GM18499 (cell line): ENCODE measurements at regions not wholly inside any gene's neighbourhood (a gene's known extent, or its start where the extent isn't known, plus 50 kb on each side); places are given as distances from the start of the nearest gene placed in this dataset.
"Not testable (repeated sequence)": the region's sequence is repeated elsewhere in the genome, so short reads cannot be mapped to it uniquely, and the experiment has no call there.

ENCODE experiments used
- ATAC-seq: cut with Tn5 transposase; IDR thresholded peaks from one replicate; pipeline ENCODE4 v1.9.1; 2021; ENCODE audit warnings: moderate number of reproducible peaks; ENCODE audit not compliant: insufficient read depth, unreplicated experiment

DNA sequence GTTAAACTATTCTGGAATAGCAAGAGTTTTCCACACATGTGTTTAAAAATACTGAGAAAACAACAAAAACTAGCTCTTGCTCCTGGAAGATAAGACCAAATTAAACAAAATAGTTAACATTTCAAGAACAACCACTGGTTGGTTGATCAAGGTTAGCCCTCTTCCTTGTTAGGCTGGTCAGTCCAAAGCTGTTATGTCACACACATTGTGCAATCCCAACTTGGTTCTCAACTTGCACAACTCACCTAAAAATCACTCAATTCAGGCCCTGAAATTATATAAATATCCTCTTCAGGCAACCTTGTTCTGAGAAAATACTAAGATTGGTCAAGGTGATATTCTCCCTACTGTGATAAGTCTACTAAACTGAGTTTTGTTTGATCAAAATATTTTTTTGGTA is 169.7 kb upstream of the LRP1B start:
- ATAC-seq = no peak

DNA sequence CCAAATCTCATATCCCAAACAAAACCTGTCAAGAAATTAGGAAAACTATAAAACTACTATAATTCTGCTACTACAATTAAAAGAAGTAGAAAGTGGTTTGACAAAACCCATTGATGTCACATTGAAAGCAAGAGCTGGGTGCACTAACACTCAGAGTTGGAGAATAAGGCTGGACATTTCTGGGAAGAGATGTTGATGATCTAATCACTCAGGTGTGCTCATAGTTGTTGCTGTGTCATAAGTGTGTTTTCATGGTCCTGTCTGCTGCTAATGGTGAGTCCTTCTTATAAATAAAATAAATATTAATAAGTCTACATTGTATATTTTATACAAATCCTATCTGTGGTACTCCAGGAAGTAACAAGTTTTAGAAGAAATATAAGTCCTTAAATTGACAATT is 168.2 kb upstream of the LRP1B start:
- ATAC-seq = no peak

DNA sequence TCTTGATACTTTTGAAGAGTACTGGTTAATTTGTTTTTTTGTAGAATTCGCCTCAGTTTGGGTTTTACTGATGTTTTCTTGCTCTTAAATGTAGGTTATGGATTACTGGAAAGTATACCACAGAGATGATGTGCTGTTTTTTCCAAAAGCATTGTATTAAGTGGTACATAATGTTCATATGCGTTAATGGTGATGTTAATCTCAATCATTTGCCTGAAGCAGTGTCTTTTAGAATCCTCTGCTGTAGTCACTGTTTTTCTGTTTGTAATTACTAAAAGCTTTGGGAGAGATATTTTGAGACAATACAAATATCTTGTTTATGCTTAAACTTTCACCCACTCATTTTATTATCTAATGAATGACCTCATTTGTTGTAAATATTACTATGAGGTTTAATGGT is 163.4 kb upstream of the LRP1B start:
- no peak for ATAC-seq

DNA sequence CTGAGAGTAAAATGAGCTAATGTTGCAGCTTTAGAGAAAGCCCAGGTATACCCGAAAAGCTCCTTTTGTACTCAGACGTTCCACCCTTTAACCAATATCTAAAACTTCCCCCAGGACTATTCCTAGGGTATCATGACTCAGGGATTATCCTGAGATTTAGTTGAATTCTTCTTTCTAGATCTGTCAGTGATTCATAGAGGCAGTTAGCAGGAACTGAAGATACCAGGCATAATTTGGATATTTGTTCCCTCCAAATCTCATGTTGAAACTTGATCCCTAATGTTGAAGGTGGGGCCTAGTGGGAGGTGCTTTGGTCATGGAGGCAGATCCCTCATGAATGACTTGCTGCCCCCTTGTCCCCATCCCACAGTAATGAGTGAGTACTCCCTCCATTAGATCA is 161.2 kb upstream of the LRP1B start:
- no peak for ATAC-seq

DNA sequence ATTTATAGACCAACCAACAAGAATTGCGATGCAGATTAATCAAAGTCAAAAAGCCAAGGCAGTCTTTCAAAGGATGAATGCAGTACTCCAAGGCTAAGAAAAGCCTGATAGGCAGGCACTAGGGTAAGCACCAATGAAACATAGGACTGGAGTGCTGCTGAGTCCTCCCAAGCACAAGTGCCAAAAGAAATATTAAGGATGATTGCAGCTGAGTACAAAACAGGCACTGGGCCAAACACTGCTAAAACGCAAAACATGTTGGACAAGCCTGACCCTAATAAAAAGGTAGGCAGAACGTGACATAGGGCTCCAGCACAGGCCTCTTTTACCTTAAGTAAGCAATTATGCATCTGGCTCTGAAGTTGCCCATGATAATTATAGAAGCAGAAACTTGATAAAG is 160.1 kb upstream of the LRP1B start:
- ATAC-seq = no peak

DNA sequence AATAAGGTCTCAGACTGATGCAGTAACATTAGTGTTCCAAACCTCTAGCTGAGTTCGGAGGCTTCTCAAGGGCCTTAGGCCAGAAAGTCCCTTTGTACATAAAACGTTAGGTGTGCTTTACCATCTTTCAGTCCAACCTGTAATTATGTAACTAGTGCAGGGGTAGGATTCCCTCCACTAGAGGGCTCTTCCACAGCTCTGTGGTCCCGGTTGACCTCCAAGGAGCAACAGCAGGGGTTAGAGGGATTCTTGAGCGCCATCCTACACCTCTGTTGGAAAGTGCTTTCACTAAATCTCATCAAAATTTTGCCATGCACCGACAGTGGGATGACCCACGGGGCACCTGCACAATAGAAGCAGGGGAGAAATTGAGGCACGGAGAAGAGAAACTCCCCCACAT is 155.8 kb upstream of the LRP1B start:
- ATAC-seq = no peak

DNA sequence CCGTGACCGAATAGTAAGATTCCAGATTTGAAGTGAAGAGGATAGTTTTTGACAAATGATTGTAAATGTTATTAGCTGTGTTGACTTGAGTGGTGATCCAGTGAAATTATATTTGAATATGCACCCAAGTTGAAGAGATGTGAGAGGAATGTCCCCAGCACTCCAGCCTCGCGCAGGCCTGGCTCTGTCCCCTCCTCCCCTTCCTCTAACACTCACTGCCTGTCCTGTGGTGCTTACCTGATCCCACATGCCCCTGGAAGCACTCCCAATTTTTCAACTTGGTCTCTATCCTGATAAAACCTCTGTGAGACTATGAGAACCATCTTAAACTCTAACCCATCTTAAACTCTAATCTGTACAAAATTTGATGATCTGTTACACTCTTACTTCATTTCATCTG is 154.7 kb upstream of the LRP1B start:
- ATAC-seq = no peak

DNA sequence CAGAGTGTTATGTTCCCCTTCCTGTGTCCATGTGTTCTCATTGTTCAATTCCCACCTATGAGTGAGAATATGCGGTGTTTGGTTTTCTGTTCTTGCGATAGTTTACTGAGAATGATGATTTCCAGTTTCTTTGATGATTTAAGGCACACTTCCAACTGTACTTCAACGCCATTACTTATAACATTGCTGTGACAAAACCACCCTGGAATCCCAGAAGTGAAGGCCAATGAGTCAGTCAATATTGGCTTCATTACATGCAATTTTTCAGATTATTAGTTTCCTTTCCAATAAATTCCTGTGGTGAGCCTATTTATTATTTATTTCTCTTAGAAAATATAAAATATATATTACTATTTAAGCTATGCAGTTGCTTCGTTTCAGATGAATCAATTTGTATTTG is 153.5 kb upstream of the LRP1B start:
- ATAC-seq = not testable (repeated sequence)

DNA sequence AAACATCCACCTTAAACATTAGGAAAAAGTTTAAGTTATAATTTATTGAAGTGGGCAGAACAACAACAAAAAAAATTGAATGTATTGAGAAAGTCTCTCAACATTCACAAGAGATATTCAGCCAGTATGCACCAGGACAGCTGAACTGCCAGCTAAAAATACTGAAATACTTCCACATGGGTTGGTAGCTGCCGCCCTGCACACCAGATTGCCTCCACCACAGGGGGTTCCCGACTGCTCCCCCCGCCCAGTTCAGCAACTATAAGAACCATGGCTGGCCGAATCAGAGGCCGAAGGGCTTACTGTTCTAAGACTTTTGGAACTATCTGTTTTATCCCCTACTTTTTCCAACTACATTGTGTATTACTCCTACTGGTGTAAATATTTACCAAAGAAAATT is 150.0 kb upstream of the LRP1B start:
- no peak for ATAC-seq

DNA sequence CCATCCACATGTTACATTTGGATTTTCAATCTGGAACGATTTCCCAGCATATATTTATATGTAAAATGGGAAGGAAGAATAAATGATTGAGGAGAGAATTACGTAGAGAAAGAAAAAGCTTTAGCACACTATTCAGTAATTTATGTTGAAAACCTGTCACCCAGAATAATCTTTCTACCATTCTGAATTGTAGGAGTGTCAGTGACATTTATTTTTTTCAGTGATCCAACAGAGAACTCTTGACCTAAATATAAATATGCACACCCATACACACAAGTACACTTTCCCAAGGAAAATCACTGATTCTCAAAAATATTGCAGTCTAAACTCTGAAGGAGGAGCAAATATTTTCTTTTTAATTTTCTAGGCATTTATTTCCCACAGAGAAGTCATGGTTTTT is 140.2 kb upstream of the LRP1B start:
- no peak for ATAC-seq

DNA sequence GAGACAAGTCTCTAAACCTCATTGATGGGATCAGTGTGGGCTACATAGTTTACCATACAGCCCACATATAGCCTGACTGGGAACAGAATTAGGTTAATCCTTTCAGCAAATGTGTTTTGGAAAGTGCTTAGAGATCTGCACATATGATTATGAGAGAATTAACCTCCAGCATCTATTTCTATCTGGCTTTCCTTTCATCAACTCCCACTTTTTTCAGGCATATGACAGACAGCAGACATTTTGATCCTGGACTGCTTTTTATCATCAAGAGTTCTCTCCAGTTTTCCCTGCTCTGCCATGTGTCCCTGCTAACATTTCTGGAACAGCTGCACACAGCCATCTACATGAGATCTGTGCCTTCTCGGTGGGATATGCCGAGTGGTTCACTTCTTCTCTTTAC is 139.5 kb upstream of the LRP1B start:
- no peak for ATAC-seq

DNA sequence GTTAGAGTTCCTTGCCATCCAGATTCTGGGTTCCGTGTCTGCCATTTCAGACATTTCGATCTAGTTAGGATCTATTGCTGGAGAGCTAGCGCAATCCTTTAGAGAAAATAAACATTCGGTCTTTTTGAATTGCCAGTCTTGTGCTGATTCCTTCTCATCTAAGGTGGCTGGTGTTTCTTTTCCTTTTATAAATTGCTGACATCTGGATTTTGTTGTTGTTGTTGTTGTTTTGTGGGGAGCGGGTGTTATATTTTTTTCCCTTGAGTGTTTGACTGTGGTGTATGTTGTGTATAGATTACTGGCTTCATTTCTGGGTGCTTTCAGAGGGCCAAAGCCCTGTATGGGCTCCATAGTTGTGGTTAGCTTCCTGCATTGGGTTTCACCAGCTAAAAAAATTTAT is 128.5 kb upstream of the LRP1B start:
- no peak for ATAC-seq

DNA sequence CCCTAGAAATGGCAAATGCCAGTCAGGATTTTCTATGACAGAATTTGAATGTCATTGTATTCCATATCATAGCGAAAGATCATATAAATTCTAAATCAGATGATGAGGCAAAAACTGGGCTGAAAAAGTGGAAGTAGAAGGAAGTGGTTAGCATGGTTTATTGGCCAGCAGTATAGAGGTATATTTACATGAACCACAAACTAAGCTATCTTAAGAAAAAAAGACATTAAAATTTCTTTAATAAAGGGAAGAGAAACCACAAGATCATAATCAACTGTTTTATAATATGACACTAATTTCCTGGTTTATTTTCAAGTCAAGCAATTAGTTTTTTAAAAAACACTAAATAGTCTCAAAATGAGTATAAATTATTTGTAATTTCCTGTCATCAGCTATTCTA is 123.2 kb upstream of the LRP1B start:
- no peak for ATAC-seq

DNA sequence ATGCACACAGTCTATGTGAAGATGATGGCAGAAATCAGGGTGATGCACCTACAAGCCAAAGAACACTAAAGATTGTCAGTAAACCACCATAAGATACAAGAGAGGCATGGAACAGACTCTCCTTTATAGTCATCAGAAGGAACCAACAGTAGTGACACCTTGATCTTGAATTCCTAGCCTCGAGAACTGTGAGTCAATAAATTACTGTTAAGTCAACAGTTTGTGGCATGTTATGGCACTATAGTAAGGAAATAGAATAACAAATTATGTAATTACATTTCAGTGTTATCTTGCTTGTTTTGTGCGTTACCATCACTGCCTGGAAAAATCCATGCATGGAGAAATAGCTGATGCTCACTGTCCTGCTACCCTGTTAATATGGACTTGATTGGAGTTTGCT is 110.2 kb upstream of the LRP1B start:
- no peak for ATAC-seq

DNA sequence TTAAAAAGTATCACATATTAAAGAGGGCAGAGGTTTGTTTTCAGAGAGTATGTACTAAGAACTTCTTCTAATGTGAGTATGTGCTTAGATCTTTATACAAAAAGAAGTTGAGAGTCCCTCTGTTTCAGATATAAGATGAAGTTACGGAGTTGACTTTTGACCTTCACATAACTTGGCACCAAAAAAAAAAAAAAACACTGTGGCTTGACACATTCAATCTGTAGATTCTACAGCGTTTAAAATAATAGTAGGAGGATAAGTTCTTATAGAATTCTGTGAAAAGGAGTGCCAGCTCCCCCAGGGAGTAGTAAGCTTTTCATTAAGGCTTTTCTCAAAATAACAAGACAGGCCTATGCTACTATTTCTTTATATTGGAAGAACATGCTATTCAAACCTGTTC is 105.4 kb upstream of the LRP1B start:
- no peak for ATAC-seq

DNA sequence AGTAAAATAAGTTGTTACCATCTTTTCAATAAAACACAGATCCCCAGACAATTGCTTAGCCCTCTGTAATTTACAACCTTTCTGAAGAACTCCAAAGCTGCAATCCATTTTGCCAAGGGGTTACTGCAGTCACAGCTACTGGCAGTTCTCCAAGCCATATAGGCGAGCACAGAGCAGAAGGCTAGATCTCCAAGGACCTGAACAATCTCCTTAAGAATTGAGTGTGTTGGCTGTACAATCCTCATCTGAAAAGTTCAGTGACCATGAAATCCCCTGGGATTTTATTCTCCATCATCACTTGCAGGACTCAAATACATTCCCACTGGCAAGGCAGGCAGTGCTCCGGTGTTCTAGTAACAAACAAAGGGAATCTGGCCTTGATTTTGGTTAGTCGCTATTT is 103.9 kb upstream of the LRP1B start:
- ATAC-seq = no peak

DNA sequence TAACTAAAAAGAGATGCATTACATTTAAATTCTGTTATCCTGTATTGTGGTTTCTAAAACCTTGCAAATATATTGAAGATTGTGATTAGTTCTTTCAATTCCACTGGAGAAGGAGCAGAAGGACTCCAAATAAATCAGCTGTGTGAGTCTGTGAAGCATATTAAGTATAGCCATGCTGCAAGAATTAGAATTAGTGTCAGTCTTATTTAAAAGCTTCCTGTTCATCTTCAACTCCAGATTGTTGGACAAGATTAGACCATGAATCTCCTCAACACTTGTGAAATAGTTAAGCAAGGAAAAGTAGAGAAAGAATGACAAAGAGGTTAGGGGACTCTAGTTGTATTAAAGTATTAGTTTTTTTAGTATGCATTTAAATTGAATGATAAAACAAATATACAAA is 92.5 kb upstream of the LRP1B start:
- ATAC-seq = no peak

DNA sequence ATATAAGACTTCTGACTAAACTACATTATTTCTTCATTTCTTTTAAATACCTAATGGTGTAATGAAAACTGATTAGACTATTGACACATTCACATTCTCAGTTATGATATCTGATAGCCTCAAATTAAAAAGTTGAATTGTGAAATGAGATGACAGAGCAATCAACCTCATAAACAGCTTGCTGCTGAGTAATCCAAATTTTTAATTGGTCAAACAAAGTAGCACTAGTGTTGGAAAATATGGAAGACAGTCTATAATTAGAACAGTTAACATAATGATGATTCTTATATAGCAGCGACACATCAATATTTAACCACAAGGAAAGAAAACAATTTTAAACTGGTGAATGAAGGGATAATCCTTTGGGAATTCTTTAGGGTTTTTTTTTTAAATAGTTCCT is 91.9 kb upstream of the LRP1B start:
- ATAC-seq = no peak

DNA sequence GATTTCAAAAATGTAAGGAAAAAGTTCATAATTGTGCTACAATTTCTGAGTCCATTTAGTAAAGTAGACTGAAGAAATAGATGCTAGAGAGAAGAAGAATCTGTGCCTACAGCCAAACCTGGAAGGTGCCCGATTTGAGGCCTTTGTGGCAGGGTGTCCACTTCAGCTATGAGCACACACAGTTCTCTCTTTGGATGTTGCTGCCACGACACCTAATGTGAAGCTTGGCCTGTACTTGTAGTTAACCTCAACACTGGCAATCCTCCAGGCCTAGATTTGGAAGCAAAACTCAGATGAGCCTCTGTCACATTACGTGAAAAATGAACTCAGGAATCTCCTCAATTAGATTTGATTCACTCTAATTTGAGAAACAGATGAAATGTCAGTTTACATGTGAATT is 90.1 kb upstream of the LRP1B start:
- no peak for ATAC-seq

DNA sequence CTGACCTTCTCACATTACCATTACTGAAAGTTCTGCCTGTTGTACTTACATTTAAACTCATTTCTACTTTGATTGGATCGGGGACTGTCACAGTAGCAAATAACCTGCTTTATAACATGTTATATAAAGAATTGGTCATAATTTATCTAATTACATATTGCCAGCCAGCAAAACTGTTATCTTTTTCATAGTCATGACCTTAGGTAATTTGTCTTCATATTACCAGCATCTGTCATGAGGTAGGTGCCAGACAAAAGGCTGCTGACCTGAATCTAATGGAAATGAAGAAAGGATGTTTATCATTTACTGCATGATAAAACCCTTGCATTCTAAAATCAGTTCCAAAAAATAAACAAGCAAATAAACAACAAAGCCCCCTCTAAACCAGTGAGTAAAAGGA is 89.4 kb upstream of the LRP1B start:
- ATAC-seq = no peak

DNA sequence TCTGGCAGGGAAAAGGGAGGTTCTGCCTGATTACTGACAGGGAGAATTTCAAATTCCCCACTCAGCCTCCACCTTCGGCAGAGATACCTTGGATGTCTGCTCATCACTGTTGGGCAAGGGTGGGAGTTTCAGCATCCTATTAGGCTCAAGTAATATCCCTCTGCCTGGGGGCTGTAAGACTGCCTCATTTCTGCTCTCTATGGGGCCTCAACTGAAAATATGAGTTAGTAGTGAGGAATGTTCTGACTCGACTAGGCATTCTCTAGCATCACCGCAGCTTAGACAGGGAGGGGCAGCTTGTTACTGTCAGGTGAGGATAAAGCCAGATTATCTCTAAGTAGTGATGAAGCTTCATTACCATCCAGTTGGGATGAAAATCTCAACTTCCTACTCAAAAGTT is 87.7 kb upstream of the LRP1B start:
- no peak for ATAC-seq

DNA sequence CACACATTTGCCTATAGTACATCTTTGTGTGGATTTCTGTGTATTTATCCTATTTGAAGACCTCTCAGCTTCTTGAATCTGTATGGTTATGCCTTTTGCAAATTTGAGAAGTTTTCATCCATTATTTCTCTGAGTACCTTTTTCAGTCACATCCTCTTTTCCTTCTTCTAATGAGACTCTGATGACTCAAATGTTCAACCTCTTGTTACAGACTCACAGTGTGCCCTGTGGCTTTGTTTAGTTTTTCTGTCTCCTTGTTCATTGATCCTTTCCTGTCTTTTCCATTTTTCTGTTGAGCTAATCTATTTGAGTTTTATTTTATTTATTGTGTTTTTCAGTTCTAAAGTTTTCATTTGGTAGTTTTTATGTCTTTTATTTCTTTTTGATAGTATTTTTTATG is 87.0 kb upstream of the LRP1B start:
- ATAC-seq = no peak

DNA sequence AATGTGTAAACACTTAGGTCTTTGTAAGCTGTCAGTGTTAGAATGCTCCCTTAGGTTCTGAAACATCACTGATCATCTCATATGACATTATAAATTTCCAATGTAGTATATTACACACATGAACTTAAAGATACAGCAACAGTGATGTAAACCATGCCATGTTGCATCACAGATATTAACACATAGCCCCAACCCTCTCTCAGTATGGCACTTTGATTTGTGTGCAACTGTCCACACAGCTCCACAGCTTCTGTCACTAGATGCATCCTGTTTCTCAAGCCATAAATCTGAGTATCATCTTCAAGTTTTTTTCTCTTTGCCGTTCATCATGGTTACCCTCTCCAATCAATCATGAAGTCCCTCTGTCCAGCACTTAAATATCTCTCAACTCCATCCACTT is 69.2 kb upstream of the LRP1B start:
- ATAC-seq = no peak

DNA sequence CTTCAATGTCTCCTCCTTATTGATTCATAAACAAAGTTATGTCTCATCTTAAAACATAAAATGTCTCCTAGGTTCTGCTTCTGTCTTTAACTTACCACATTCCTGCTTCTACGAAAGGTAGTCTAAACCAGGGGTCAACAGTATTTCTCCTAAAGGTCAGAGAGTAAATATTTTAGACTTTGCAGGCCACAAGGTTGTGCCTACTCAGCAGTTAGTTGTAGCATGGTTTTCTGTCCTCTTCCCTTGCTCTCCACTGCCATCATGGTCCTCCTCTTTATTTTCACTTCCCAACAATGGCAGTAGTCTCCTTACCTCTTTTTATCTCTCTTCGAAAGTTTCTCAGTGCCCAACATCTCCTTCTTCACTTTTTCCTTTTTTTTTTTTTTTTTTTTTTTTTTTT is 68.3 kb upstream of the LRP1B start:
- ATAC-seq = no peak
